ENCODE measurements at regions not wholly inside any gene's neighbourhood (a gene's known extent, or its start where the extent isn't known, plus 50 kb on each side); places are given as distances from the start of the nearest gene placed in this dataset.

DNA sequence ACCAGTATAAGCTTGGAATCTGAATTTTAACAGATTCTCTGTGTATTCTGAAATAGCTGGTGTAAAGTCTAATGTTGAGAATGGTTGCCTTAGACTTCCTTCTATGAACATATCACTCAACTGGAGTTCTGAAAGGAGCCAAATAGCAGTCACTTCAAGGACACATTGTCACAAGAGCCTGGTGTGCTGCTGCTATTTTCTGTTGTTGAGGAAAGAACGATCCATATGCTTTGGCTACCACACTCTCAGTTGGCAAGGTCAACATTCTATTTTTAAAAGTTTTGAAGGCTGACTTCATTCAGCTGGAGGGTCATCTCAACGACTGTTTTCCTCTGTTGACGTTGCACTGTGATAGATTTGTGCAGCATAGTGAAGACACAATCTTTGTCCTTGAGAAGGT lies 248.7 kb downstream of the TUSC7 start:
- TF ChIP-seq, protein P1, sequence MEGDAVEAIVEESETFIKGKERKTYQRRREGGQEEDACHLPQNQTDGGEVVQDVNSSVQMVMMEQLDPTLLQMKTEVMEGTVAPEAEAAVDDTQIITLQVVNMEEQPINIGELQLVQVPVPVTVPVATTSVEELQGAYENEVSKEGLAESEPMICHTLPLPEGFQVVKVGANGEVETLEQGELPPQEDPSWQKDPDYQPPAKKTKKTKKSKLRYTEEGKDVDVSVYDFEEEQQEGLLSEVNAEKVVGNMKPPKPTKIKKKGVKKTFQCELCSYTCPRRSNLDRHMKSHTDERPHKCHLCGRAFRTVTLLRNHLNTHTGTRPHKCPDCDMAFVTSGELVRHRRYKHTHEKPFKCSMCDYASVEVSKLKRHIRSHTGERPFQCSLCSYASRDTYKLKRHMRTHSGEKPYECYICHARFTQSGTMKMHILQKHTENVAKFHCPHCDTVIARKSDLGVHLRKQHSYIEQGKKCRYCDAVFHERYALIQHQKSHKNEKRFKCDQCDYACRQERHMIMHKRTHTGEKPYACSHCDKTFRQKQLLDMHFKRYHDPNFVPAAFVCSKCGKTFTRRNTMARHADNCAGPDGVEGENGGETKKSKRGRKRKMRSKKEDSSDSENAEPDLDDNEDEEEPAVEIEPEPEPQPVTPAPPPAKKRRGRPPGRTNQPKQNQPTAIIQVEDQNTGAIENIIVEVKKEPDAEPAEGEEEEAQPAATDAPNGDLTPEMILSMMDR (conservative IDR thresholded peaks at IDR 0.05; ENCODE audit: low read depth, low read length), result no peak
- H3K4me3 ChIP-seq (ENCODE audit: low read depth, low read length), result no peak overlapping the region
- no peak for DNase-seq (ENCODE audit: low read depth)

DNA sequence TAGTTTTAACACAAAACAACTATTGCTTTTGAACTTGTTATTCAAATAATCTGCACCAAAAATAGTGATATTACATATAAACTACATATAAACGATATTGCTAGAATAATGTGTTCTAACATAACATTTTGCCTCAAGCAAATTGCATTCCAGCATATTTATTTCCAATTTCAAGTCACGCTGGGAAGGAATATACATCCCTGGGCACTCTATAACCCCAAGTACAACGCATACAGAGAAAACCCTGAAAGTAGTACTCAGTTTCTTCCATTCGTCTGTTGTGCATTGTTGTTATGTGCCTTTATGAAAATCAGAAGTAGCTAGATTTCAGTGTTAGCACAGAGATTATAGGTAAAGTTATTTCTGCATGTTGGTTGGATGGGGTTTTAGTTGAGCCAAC lies 251.5 kb downstream of the TUSC7 start:
- H3K4me3 ChIP-seq (ENCODE audit: low read depth, low read length), result no peak overlapping the region
- DNase-seq (ENCODE audit: low read depth), result no peak
- TF ChIP-seq, protein P1 (conservative IDR thresholded peaks at IDR 0.05; ENCODE audit: low read depth, low read length), result no peak

DNA sequence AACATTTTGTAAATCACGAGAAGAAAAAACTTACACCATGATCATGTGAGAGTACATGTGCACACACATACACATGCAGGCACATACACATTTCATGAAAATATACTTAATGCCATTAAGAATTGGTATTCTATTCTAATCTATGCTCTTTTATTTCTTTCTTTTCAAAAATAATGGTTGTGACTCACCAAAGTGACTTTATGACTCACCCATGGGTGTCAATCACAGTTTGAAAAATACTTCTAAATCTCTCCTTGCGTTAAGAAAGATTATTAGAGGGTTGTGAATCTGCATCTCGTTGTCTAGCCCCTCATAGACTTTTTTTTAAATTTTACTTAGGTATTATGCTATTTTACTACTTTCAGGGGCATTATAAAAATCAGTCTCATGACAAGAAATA lies 254.2 kb downstream of the TUSC7 start:
- DNase-seq (ENCODE audit: low read depth), result no peak
- H3K4me3 ChIP-seq (ENCODE audit: low read depth, low read length), result no peak overlapping the region
- TF ChIP-seq, protein P1 (conservative IDR thresholded peaks at IDR 0.05; ENCODE audit: low read depth, low read length), result no peak

DNA sequence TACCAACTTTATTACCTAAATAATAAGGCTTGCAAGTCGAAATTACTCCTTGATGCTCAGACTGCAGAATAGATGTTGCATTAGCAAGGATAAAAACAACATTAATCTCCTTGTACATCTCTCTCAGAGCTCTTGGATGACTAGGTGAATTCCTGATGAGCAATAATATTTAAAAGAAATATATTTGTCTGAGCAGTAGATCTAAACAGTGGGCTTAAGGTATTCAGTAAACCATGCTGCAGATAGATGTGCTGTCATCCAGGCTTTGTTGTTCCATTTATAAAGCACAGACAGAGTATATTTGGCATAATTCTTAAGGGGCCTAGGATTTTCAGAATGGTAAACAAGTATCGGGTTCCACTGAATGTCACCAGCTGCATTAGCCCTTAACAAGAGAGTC lies 257.1 kb downstream of the TUSC7 start:
- no peak overlapping the region for H3K4me3 ChIP-seq (ENCODE audit: low read depth, low read length)
- no peak for DNase-seq (ENCODE audit: low read depth)
- TF ChIP-seq, protein P1 (conservative IDR thresholded peaks at IDR 0.05; ENCODE audit: low read depth, low read length), result no peak

DNA sequence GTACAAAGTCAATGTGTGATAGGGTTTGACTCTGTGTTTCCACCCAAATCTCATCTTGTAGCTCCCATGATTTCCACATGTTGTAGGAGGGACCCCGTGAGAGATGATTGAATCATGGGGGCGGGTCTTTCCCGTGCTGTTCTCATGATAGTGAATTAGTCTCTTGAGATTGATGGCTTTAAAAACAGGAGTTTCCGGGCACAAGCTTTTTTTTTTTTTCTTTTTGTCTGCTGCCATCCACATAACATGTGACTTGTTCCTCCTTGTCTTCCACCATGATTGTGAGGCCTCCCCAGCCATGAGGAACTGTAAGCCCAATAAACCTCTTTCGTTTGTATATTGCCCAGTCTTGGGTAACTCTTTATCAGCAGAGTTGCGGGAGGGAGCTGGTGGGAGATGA lies 259.6 kb downstream of the TUSC7 start:
- no peak overlapping the region for H3K4me3 ChIP-seq (ENCODE audit: low read depth, low read length)
- DNase-seq (ENCODE audit: low read depth), result no peak
- TF ChIP-seq, protein P1 (conservative IDR thresholded peaks at IDR 0.05; ENCODE audit: low read depth, low read length), result no peak

DNA sequence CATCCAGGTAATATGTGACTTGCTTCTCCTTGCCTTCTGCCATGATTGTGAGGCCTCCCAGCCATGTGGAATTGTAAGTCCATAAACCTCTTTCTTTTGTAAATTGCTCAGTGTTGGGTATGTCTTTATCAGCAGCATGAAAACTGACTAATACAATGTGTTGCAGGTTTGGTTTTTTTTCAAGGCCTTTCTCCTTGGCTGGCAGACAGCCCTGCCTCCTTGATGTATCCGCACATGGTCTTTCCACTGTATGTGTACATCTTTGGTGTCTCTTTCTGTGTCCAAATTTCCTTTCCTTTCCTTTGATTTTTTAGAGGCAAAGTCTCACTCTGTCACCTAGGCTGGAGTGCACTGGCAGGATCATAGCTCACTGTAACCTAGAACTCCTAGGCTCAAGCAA lies 260.1 kb downstream of the TUSC7 start:
- DNase-seq (ENCODE audit: low read depth), result no peak
- H3K4me3 ChIP-seq (ENCODE audit: low read depth, low read length), result no peak overlapping the region
- TF ChIP-seq, protein P1 (conservative IDR thresholded peaks at IDR 0.05; ENCODE audit: low read depth, low read length), result no peak

DNA sequence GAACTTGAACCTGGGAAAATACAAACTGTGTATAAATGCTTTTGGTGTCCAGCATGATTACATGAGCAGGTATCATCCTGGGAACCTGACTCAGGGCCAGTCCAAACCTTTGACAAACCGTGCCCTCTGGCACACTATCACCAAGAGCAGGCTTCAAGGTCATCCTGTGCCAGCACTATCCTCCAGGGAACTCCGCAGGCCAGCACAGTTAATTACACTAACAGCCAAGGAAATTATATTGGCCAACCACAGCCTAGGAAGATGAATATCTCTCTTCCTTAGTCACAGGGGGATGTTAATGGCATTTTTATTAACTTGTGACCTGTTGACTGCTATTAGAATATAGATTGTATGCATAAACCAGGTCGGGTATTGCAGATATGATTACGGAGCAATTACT lies 262.0 kb downstream of the TUSC7 start:
- DNase-seq (ENCODE audit: low read depth), result no peak
- TF ChIP-seq, protein P1 (conservative IDR thresholded peaks at IDR 0.05; ENCODE audit: low read depth, low read length), result no peak
- no peak overlapping the region for H3K4me3 ChIP-seq (ENCODE audit: low read depth, low read length)

All from choroid plexus epithelial cell (primary cell).